MM.1S (cell line): ENCODE measurements at regions not wholly inside any gene's neighbourhood (a gene's known extent, or its start where the extent isn't known, plus 50 kb on each side); places are given as distances from the start of the nearest gene placed in this dataset.

ENCODE experiments used
- DNase-seq: peaks from one replicate; pipeline ENCODE4 v3.0.0-alpha.2; 2015
- H2AFZ ChIP-seq: fragments of 300-600 bp; sonication (generic); 2 replicates; pipeline ENCODE4 v1.6.0; 2016; ENCODE audit warnings: antibody characterized with exemption, low read length
- H3F3A ChIP-seq: fragments of 300-600 bp; sonication (generic); 2 replicates; pipeline ENCODE4 v1.6.1; 2016; ENCODE audit warnings: mild to moderate bottlenecking, antibody characterized with exemption, low read length, moderate library complexity, mixed read lengths; ENCODE audit not compliant: insufficient read depth
- H3K27ac ChIP-seq: fragments of 300-600 bp; sonication (generic); 2 replicates; pipeline ENCODE4 v1.5.1; 2016; ENCODE audit warnings: mild to moderate bottlenecking, low read length
- H3K27me3 ChIP-seq: fragments of 300-600 bp; sonication (generic); replicated peaks from 2 replicates; pipeline ENCODE4 v1.6.0; 2016; ENCODE audit warnings: low read length; ENCODE audit not compliant: insufficient read depth
- H3K36me3 ChIP-seq: fragments of 300-600 bp; sonication (generic); replicated peaks from 2 replicates; pipeline ENCODE4 v1.6.1; 2016; ENCODE audit warnings: mild to moderate bottlenecking, low read length, mixed read lengths; ENCODE audit not compliant: insufficient read depth
- H3K4me1 ChIP-seq: fragments of 300-600 bp; sonication (generic); 2 replicates; pipeline ENCODE4 v1.6.1; 2016; ENCODE audit warnings: low read length, mixed read lengths
- H3K4me2 ChIP-seq: fragments of 300-600 bp; sonication (generic); 2 replicates; pipeline ENCODE4 v1.6.0; 2016; ENCODE audit warnings: low read depth, low read length
- H3K4me3 ChIP-seq: fragments of 300-600 bp; sonication (generic); 2 replicates; pipeline ENCODE4 v1.5.1; 2016; ENCODE audit warnings: low read length, mixed read lengths
- H3K79me2 ChIP-seq: fragments of 300-600 bp; sonication (generic); 2 replicates; pipeline ENCODE4 v1.6.1; 2016; ENCODE audit warnings: mixed run types, low read length, mixed read lengths
- H3K9ac ChIP-seq: fragments of 300-600 bp; sonication (generic); 2 replicates; pipeline ENCODE4 v1.6.1; 2016; ENCODE audit warnings: low read length, mixed read lengths
- H3K9me2 ChIP-seq: fragments of 300-600 bp; sonication (generic); replicated peaks from 2 replicates; pipeline ENCODE4 v1.6.1; 2016; ENCODE audit warnings: mild to moderate bottlenecking, low read length, mixed read lengths; ENCODE audit not compliant: insufficient read depth
- H3K9me3 ChIP-seq: fragments of 300-600 bp; sonication (generic); replicated peaks from 2 replicates; pipeline ENCODE4 v1.6.1; 2016; ENCODE audit warnings: mild to moderate bottlenecking, low read length, mixed read lengths; ENCODE audit not compliant: insufficient read depth
- H4K20me1 ChIP-seq: fragments of 300-600 bp; sonication (generic); 2 replicates; pipeline ENCODE4 v1.6.1; 2016; ENCODE audit warnings: mild to moderate bottlenecking, low read length, moderate library complexity, mixed read lengths; ENCODE audit not compliant: insufficient read depth
- EZH2 ChIP-seq: fragments of 300-600 bp; sonication (generic); optimal IDR thresholded peaks from 2 replicates; pipeline ENCODE3; 2017; ENCODE audit warnings: low read depth, mild to moderate bottlenecking, antibody characterized with exemption, low read length, mixed read lengths
- EZH2phosphoT487 ChIP-seq: fragments of 300-600 bp; sonication (generic); IDR thresholded peaks from 2 replicates; pipeline ENCODE4 v1.6.1; 2018; ENCODE audit warnings: antibody characterized with exemption, low read length
- TF ChIP-seq, protein P1 (sequence below): fragments of 300-600 bp; sonication (generic); IDR thresholded peaks from 2 replicates; pipeline ENCODE4 v1.5.1; 2016; ENCODE audit warnings: antibody characterized with exemption, low read length, mixed read lengths

DNA sequence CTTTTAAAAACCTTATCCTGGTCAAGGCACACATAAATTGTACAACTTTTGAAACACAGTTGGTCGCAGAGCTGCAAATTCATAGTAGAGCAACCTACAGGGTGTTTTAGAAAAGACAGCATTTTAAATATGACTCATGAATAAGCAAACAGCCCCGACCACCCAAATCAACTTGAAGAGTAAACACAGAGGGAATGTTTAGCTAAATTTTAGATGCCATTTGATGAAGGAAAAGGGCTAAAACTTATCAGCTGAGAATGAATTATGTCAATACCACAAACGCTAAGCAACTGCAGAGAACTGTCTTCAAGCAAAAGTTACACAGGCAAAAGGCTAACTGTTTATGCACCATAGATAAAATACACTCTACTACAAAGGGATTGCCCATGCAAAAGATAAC lies 427.5 kb upstream of the PSMD7 start:
- H4K20me1 ChIP-seq = no peaks in the 10 kb centered on the region
- no peaks in the 10 kb centered on the region for H3K9me3 ChIP-seq
- no peak overlapping the region for H2AFZ ChIP-seq
- no peak for TF ChIP-seq EZH2
- no peak for TF ChIP-seq EZH2phosphoT487
- TF ChIP-seq, protein P1, sequence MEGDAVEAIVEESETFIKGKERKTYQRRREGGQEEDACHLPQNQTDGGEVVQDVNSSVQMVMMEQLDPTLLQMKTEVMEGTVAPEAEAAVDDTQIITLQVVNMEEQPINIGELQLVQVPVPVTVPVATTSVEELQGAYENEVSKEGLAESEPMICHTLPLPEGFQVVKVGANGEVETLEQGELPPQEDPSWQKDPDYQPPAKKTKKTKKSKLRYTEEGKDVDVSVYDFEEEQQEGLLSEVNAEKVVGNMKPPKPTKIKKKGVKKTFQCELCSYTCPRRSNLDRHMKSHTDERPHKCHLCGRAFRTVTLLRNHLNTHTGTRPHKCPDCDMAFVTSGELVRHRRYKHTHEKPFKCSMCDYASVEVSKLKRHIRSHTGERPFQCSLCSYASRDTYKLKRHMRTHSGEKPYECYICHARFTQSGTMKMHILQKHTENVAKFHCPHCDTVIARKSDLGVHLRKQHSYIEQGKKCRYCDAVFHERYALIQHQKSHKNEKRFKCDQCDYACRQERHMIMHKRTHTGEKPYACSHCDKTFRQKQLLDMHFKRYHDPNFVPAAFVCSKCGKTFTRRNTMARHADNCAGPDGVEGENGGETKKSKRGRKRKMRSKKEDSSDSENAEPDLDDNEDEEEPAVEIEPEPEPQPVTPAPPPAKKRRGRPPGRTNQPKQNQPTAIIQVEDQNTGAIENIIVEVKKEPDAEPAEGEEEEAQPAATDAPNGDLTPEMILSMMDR = no peak
- no peaks in the 10 kb centered on the region for H3K9me2 ChIP-seq
- H3K9ac ChIP-seq = no peak overlapping the region
- no peak for DNase-seq
- no peaks in the 10 kb centered on the region for H3F3A ChIP-seq
- H3K4me3 ChIP-seq = no peak overlapping the region
- no peaks in the 10 kb centered on the region for H3K27me3 ChIP-seq
- no peaks in the 10 kb centered on the region for H3K4me1 ChIP-seq
- H3K79me2 ChIP-seq = no peaks in the 10 kb centered on the region
- no peak overlapping the region for H3K4me2 ChIP-seq
- no peak overlapping the region for H3K27ac ChIP-seq
- H3K36me3 ChIP-seq = no peaks in the 10 kb centered on the region

DNA sequence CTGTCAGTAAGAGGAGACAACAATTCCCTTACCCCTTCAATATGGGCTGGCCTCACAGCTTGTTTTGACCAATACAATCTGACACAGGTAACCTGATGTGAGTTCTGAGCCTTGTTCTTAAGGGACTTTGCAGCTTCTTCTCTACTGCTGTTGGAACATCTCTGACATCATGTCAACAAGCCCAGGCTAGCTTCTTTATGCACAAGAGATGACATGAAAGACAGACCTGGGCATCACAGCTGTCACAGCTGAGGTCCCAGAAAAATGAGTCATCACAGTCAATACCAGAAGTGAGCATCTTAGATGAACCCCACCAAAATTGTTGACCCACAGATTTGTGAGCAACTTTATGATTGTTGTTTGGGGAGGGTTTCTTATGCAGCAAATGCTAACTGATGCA lies 431.7 kb upstream of the PSMD7 start:
- Histone ChIP-seq H3K27ac (no peak overlapping the region), H3K4me3 (no peak overlapping the region), H4K20me1 (no peaks in the 10 kb centered on the region), H3K9ac (no peak overlapping the region), H3F3A (no peaks in the 10 kb centered on the region), H3K4me2 (no peak overlapping the region), H2AFZ (no peak overlapping the region), H3K9me3 (no peaks in the 10 kb centered on the region), H3K79me2 (no peaks in the 10 kb centered on the region), H3K4me1 (no peaks in the 10 kb centered on the region), H3K9me2 (no peaks in the 10 kb centered on the region), H3K27me3 (no peaks in the 10 kb centered on the region), H3K36me3 (no peaks in the 10 kb centered on the region)
- TF ChIP-seq EZH2phosphoT487 (no peak), EZH2 (no peak)
- TF ChIP-seq, protein P1 = no peak
- no peak for DNase-seq

DNA sequence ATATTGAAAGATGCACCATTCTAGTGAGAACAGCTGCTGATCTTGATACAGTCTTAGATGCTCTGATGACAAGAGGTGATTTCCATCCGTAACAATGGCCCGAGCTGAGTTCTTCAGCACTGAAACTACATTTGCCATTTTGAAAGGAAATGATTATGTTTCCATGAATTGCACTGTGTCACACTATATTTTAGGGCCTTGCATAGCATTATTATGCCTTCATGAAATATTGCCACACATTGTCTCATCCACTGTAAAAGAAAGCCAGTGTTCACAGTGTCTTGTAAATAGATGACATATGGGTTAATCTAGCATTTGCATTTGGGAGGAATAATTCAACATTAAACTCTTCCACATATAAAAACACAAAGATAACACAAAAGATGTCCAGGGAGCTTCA lies 438.3 kb upstream of the PSMD7 start:
- no peak overlapping the region for H3K4me2 ChIP-seq
- H3K9me3 ChIP-seq = no peaks in the 10 kb centered on the region
- H3K4me3 ChIP-seq = no peak overlapping the region
- H3K27me3 ChIP-seq = no peaks in the 10 kb centered on the region
- H4K20me1 ChIP-seq = no peaks in the 10 kb centered on the region
- no peaks in the 10 kb centered on the region for H3K9me2 ChIP-seq
- H3K4me1 ChIP-seq = no peaks in the 10 kb centered on the region
- no peak overlapping the region for H3K27ac ChIP-seq
- H3F3A ChIP-seq = no peaks in the 10 kb centered on the region
- no peaks in the 10 kb centered on the region for H3K79me2 ChIP-seq
- H3K36me3 ChIP-seq = no peaks in the 10 kb centered on the region
- no peak overlapping the region for H3K9ac ChIP-seq
- no peak for DNase-seq
- no peak overlapping the region for H2AFZ ChIP-seq
- TF ChIP-seq, protein P1 = no peak

DNA sequence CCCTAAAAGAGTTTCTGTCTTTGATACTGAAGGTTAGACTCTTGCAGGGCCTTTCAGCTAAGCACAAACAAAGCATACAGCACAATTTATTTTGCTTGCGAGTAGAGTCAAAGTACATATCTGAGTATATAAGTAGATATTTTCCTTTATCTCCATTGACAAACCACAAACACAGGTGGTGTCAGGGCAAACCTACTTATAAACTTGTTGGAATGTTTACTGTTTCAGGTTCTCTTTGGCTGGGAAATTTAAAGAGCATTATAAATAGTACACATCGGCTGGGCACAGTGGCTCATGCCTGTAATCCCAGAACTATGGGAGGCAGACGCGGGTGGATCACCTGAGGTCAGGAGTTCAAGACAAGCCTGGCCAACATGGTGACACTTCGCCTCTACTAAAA lies 442.6 kb upstream of the PSMD7 start:
- no peak overlapping the region for H3K4me3 ChIP-seq
- H3K27ac ChIP-seq = no peak overlapping the region
- no peaks in the 10 kb centered on the region for H3K36me3 ChIP-seq
- no peak overlapping the region for H3K4me2 ChIP-seq
- DNase-seq = no peak
- no peaks in the 10 kb centered on the region for H3K9me3 ChIP-seq
- no peaks in the 10 kb centered on the region for H3K27me3 ChIP-seq
- no peak overlapping the region for H2AFZ ChIP-seq
- H3K9ac ChIP-seq = no peak overlapping the region
- TF ChIP-seq EZH2 = no peak
- TF ChIP-seq, protein P1 = no peak
- TF ChIP-seq EZH2phosphoT487 = no peak
- no peaks in the 10 kb centered on the region for H4K20me1 ChIP-seq
- no peaks in the 10 kb centered on the region for H3K4me1 ChIP-seq
- H3K79me2 ChIP-seq = no peaks in the 10 kb centered on the region
- no peaks in the 10 kb centered on the region for H3K9me2 ChIP-seq
- no peaks in the 10 kb centered on the region for H3F3A ChIP-seq
